Neural progenitor cell (in vitro differentiated cells): ENCODE measurements at regions not wholly inside any gene's neighbourhood (a gene's known extent, or its start where the extent isn't known, plus 50 kb on each side); places are given as distances from the start of the nearest gene placed in this dataset.

Experiments
- DNase-seq: peaks from one replicate; pipeline ENCODE4 v3.0.0-alpha.2; 2016; ENCODE audit warnings: low spot score
- H2AFZ ChIP-seq: fragments of 200-600 bp; sonication (generic); replicated peaks from 2 replicates; pipeline ENCODE4 v1.6.1; 2016; ENCODE audit warnings: antibody characterized with exemption
- H3F3A ChIP-seq: fragments of 200-600 bp; sonication (generic); 2 replicates; pipeline ENCODE4 v1.6.1; 2016; ENCODE audit warnings: antibody characterized with exemption, low read depth
- H3K27ac ChIP-seq: fragments of 200-600 bp; sonication (generic); 2 replicates; pipeline ENCODE4 v1.5.1; 2016; ENCODE audit warnings: mild to moderate bottlenecking
- H3K27me3 ChIP-seq: fragments of 200-600 bp; sonication (generic); 2 replicates; pipeline ENCODE4 v1.6.1; 2016; ENCODE audit warnings: mild to moderate bottlenecking, moderate library complexity
- H3K36me3 ChIP-seq: fragments of 200-600 bp; sonication (generic); 2 replicates; pipeline ENCODE4 v1.5.1; 2016
- H3K4me1 ChIP-seq: fragments of 200-600 bp; sonication (generic); 2 replicates; pipeline ENCODE4 v1.6.1; 2016; ENCODE audit warnings: mixed run types
- H3K4me2 ChIP-seq: fragments of 200-600 bp; sonication (generic); 2 replicates; pipeline ENCODE4 v1.6.1; 2016
- H3K4me3 ChIP-seq: fragments of 200-600 bp; sonication (generic); 2 replicates; pipeline ENCODE4 v1.5.1; 2016
- H3K79me2 ChIP-seq: fragments of 200-600 bp; sonication (generic); 2 replicates; pipeline ENCODE4 v1.6.1; 2016; ENCODE audit warnings: low read depth
- H3K9ac ChIP-seq: fragments of 200-600 bp; sonication (generic); 2 replicates; pipeline ENCODE4 v1.6.1; 2016
- H3K9me3 ChIP-seq: fragments of 200-600 bp; sonication (generic); 2 replicates; pipeline ENCODE4 v1.5.1; 2016; ENCODE audit warnings: low read depth
- H4K20me1 ChIP-seq: fragments of 200-600 bp; sonication (generic); 2 replicates; pipeline ENCODE4 v1.6.1; 2016; ENCODE audit warnings: low read depth
- H3K27ac Mint-ChIP-seq: 3 replicates; pipeline ENCODE4 v1.8.0; 2021; ENCODE audit warnings: mixed read lengths
- H3K27me3 Mint-ChIP-seq: 2 replicates; pipeline ENCODE4 v1.8.0; 2022; ENCODE audit warnings: low read depth, mild to moderate bottlenecking, inconsistent platforms, moderate library complexity, mixed read lengths; ENCODE audit not compliant: insufficient read depth
- H3K36me3 Mint-ChIP-seq: 3 replicates; pipeline ENCODE4 v1.8.0; 2021; ENCODE audit warnings: mixed read lengths
- H3K4me1 Mint-ChIP-seq: 3 replicates; pipeline ENCODE4 v1.8.0; 2021; ENCODE audit warnings: mixed read lengths
- H3K4me3 Mint-ChIP-seq: 3 replicates; pipeline ENCODE4 v1.8.0; 2021; ENCODE audit warnings: mild to moderate bottlenecking, moderate library complexity, mixed read lengths
- H3K9me3 Mint-ChIP-seq: 3 replicates; pipeline ENCODE4 v1.8.0; 2020; ENCODE audit warnings: mixed read lengths
- EZH2 ChIP-seq: fragments of 200-600 bp; sonication (generic); IDR thresholded peaks from 2 replicates; pipeline ENCODE4 v1.6.1; 2017; ENCODE audit warnings: antibody characterized with exemption, mild to moderate bottlenecking, moderate library complexity
- EZH2phosphoT487 ChIP-seq: fragments of 200-600 bp; sonication (generic); IDR thresholded peaks from 2 replicates; pipeline ENCODE4 v1.6.1; 2017; ENCODE audit warnings: antibody characterized with exemption
- TF ChIP-seq, protein P1 (sequence below): fragments of 200-600 bp; sonication (generic); IDR thresholded peaks from 2 replicates; pipeline ENCODE4 v1.5.1; 2017; ENCODE audit warnings: antibody characterized with exemption, mild to moderate bottlenecking

DNA sequence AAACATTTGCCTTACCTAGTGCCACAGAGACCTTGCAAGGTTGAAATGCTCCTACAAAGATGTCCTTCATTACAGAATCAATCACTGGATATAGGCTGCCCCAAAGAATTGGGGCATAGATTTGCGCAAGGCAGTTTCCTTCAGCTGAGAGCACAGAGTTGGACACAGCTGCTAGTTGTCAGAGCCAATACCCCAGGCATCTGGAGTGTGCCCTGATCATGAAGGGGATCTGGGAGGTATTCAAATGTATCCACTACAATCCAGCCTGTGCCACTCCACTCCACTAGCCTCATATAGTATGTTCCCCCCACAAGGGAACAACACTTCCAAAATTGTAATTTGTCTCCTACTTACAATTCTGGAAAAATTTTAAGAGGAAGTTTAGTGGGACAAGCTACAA, 62.3 kb upstream of the ITPRID2 start:
- H3K9me3 ChIP-seq = no peaks in the 10 kb centered on the region
- no peak for DNase-seq
- Mint-ChIP-seq H3K27me3 (no peaks in the 10 kb centered on the region), H3K4me1 (no peaks in the 10 kb centered on the region), H3K36me3 (no peaks in the 10 kb centered on the region), H3K9me3 (peaks cover 2% of the 10 kb centered on the region), H3K4me3 (no peak overlapping the region), H3K27ac (no peak overlapping the region)
- no peak overlapping the region for H3K4me2 ChIP-seq
- H4K20me1 ChIP-seq = no peaks in the 10 kb centered on the region
- no peaks in the 10 kb centered on the region for H3K36me3 ChIP-seq
- no peak for TF ChIP-seq EZH2
- TF ChIP-seq, protein P1, sequence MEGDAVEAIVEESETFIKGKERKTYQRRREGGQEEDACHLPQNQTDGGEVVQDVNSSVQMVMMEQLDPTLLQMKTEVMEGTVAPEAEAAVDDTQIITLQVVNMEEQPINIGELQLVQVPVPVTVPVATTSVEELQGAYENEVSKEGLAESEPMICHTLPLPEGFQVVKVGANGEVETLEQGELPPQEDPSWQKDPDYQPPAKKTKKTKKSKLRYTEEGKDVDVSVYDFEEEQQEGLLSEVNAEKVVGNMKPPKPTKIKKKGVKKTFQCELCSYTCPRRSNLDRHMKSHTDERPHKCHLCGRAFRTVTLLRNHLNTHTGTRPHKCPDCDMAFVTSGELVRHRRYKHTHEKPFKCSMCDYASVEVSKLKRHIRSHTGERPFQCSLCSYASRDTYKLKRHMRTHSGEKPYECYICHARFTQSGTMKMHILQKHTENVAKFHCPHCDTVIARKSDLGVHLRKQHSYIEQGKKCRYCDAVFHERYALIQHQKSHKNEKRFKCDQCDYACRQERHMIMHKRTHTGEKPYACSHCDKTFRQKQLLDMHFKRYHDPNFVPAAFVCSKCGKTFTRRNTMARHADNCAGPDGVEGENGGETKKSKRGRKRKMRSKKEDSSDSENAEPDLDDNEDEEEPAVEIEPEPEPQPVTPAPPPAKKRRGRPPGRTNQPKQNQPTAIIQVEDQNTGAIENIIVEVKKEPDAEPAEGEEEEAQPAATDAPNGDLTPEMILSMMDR = no peak
- no peak for TF ChIP-seq EZH2phosphoT487
- no peaks in the 10 kb centered on the region for H3F3A ChIP-seq
- no peak overlapping the region for H3K4me3 ChIP-seq
- H3K79me2 ChIP-seq = no peaks in the 10 kb centered on the region
- no peak overlapping the region for H3K27ac ChIP-seq
- no peaks in the 10 kb centered on the region for H3K4me1 ChIP-seq
- no peak overlapping the region for H3K9ac ChIP-seq
- no peaks in the 10 kb centered on the region for H3K27me3 ChIP-seq
- H2AFZ ChIP-seq = no peak overlapping the region

DNA sequence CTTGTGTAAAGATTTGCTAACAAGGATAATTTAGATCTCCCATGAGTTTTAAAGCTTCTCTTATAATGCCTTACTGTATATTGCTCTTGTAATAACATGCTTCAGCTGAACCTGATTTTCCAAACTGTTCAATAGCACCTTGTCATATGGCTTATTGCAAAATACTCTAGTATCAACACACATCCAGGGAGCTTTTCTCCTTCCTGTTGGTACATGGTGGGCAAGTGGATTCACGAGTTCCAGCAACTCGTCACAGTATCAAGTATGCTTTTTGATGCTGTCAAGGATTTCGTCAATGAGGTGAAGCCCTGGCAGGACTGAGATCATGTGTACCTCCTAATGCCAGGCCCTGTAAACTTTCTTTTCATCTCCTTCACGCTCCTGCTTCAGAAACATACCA, 59.5 kb upstream of the ITPRID2 start:
- Histone ChIP-seq H3K4me2 (no peak overlapping the region), H3K9me3 (no peaks in the 10 kb centered on the region), H4K20me1 (no peaks in the 10 kb centered on the region), H3K4me3 (no peak overlapping the region), H3K4me1 (no peaks in the 10 kb centered on the region), H3K27me3 (no peaks in the 10 kb centered on the region), H3K79me2 (no peaks in the 10 kb centered on the region), H2AFZ (no peak overlapping the region), H3K36me3 (no peaks in the 10 kb centered on the region), H3K27ac (no peak overlapping the region), H3F3A (no peaks in the 10 kb centered on the region), H3K9ac (no peak overlapping the region)
- TF ChIP-seq, protein P1 = no peak
- TF ChIP-seq EZH2phosphoT487 = no peak
- TF ChIP-seq EZH2 = no peak
- no peaks in the 10 kb centered on the region for H3K4me1 Mint-ChIP-seq
- no peaks in the 10 kb centered on the region for H3K27me3 Mint-ChIP-seq
- H3K4me3 Mint-ChIP-seq = no peak overlapping the region
- H3K36me3 Mint-ChIP-seq = peaks cover 1% of the 10 kb centered on the region
- DNase-seq = no peak
- H3K27ac Mint-ChIP-seq = no peak overlapping the region
- peaks cover 2% of the 10 kb centered on the region for H3K9me3 Mint-ChIP-seq

DNA sequence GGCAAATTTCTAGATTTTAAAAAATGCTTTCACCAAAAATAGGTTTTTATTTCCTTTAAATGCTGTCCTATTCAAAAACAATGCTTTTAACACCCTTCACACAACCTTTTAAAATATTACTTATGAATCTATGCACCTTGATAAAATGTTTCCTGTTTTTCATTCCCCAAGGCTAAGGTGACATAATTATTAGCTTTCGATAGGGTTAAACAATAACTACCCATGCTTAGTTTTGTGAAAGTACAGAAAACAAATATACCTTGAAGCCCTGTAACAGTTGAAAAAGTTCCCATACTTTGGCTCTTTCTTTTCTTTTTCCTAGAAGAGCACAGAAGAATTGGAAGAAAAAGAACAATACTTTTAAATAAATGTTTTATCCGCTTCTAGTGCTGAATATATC, 54.9 kb upstream of the ITPRID2 start:
- Histone ChIP-seq H3K27ac (no peak overlapping the region), H3K79me2 (no peaks in the 10 kb centered on the region), H3K36me3 (no peaks in the 10 kb centered on the region), H3K27me3 (no peaks in the 10 kb centered on the region), H4K20me1 (no peaks in the 10 kb centered on the region), H3K9me3 (no peaks in the 10 kb centered on the region), H3K9ac (no peak overlapping the region), H3K4me2 (no peak overlapping the region), H3K4me1 (peaks cover 9% of the 10 kb centered on the region), H3F3A (no peaks in the 10 kb centered on the region), H2AFZ (no peak overlapping the region), H3K4me3 (no peak overlapping the region)
- peaks cover 9% of the 10 kb centered on the region for H3K4me1 Mint-ChIP-seq
- H3K27me3 Mint-ChIP-seq = no peaks in the 10 kb centered on the region
- no peak overlapping the region for H3K27ac Mint-ChIP-seq
- H3K4me3 Mint-ChIP-seq = no peak overlapping the region
- TF ChIP-seq EZH2phosphoT487 (no peak), EZH2 (no peak)
- TF ChIP-seq, protein P1 = no peak
- H3K36me3 Mint-ChIP-seq = peaks cover 1% of the 10 kb centered on the region
- no peak for DNase-seq
- H3K9me3 Mint-ChIP-seq = peaks cover 2% of the 10 kb centered on the region

DNA sequence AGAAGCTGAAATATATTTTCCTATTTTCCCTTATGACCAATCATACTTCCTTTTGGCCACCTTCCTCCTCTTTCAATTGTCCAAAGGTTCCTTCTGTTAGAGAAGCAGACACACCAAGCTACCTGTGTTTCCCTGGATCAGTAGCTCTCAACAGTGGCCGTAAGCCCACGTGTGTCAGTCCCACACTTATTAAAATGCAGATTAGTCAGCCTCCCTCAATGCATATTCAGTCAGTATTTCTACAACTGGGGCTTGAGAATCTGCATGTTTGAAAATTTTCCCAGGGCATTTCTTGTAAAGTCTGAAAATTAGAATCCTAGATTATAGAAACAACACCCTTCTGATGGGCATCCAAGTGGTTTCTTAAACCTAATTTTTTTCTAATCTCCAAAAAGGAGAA, 54.0 kb upstream of the ITPRID2 start:
- H4K20me1 ChIP-seq = no peaks in the 10 kb centered on the region
- no peaks in the 10 kb centered on the region for H3F3A ChIP-seq
- Mint-ChIP-seq H3K9me3 (peaks cover 2% of the 10 kb centered on the region), H3K27me3 (no peaks in the 10 kb centered on the region), H3K27ac (no peak overlapping the region), H3K36me3 (peaks cover 1% of the 10 kb centered on the region), H3K4me3 (no peak overlapping the region), H3K4me1 (peaks cover 13% of the 10 kb centered on the region)
- TF ChIP-seq, protein P1 = no peak
- TF ChIP-seq EZH2phosphoT487 (no peak), EZH2 (no peak)
- no peaks in the 10 kb centered on the region for H3K9me3 ChIP-seq
- H3K27ac ChIP-seq = no peak overlapping the region
- DNase-seq = no peak
- no peaks in the 10 kb centered on the region for H3K79me2 ChIP-seq
- H3K36me3 ChIP-seq = no peaks in the 10 kb centered on the region
- H3K9ac ChIP-seq = no peak overlapping the region
- no peak overlapping the region for H3K4me3 ChIP-seq
- no peaks in the 10 kb centered on the region for H3K27me3 ChIP-seq
- H2AFZ ChIP-seq = no peak overlapping the region
- H3K4me1 ChIP-seq = peaks cover 9% of the 10 kb centered on the region
- H3K4me2 ChIP-seq = no peak overlapping the region
